ENCODE measurements at regions not wholly inside any gene's neighbourhood (a gene's known extent, or its start where the extent isn't known, plus 50 kb on each side); places are given as distances from the start of the nearest gene placed in this dataset.

DNA sequence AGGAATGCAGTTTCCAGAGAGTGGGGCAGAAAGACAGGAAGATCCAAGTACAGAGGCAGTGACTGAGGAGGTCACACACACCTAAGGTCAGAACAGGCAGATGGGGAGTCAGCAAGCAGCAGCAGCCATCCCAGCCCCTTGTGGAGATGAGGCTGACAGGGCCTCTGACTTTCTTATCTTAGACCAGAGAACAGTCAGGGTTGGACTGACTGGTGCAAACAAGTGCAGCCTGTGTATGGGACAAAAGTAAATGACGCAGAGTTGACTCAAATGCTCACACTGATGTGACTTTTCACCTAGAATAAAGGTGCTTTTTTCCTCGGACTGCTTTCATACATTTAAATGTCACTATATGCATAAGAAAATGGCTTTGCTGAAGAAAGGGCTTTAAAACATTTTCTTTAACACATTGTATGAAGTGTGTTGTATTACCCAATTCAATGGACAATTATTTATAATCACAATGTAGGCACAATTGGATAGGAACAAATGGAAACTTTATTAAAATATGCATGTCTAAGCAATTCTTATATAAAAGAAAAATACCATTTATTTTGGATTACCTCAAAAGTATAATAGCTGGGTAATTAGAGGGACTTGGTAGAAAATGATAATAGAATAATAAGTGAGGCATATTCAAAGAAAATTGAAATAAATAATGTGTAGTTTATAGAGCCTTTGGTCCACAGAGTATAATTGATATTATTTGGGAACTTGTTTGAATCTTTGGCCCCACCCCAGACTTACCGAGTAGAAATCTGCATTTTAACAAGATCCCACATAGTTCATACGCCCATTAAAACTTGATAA, 1321.5 kb upstream of the CELF4 start:
- TF ChIP-seq POLR2A (IDR thresholded peaks at IDR 0.05) (no peak), CTCF (IDR thresholded peaks at IDR 0.05) (no peak)

All from testis (tissue), 2 donors.